H9 (cell line): ENCODE measurements at regions not wholly inside any gene's neighbourhood (a gene's known extent, or its start where the extent isn't known, plus 50 kb on each side); places are given as distances from the start of the nearest gene placed in this dataset.

ENCODE experiments used
- DNase-seq: peaks from one replicate; pipeline ENCODE4 v3.0.0-alpha.2; 2017
- H2AFZ ChIP-seq: one replicate; pipeline ENCODE4 v1.6.1; 2013; ENCODE audit warnings: mild to moderate bottlenecking, low read length, control low read depth, moderate library complexity
- H2AK5ac ChIP-seq: 2 replicates; pipeline ENCODE4 v1.6.1; 2013; ENCODE audit warnings: low read length, control low read depth, mixed read lengths; ENCODE audit not compliant: insufficient read length
- H2BK120ac ChIP-seq: one replicate; pipeline ENCODE4 v1.6.1; 2013; ENCODE audit warnings: low read depth, mild to moderate bottlenecking, low read length, control low read depth, inconsistent platforms; ENCODE audit not compliant: poor library complexity, severe bottlenecking
- H2BK12ac ChIP-seq: 2 replicates; pipeline ENCODE4 v1.6.1; 2013; ENCODE audit warnings: low read length, control low read depth, mixed read lengths, low read depth; ENCODE audit not compliant: insufficient read length
- H2BK15ac ChIP-seq: 2 replicates; pipeline ENCODE4 v1.6.1; 2013; ENCODE audit warnings: low read depth, low read length, control low read depth
- H2BK20ac ChIP-seq: one replicate; pipeline ENCODE4 v1.6.1; 2013; ENCODE audit warnings: low read depth, mild to moderate bottlenecking, low read length, control low read depth, inconsistent platforms; ENCODE audit not compliant: poor library complexity, severe bottlenecking
- H2BK5ac ChIP-seq: 2 replicates; pipeline ENCODE4 v1.6.1; 2013; ENCODE audit warnings: low read length, control low read depth, mixed read lengths; ENCODE audit not compliant: insufficient read length
- H3K14ac ChIP-seq: 2 replicates; pipeline ENCODE4 v1.6.1; 2013; ENCODE audit warnings: low read length, control low read depth; ENCODE audit not compliant: insufficient read depth
- H3K18ac ChIP-seq: 2 replicates; pipeline ENCODE4 v1.6.1; 2013; ENCODE audit warnings: low read depth, mild to moderate bottlenecking, mixed read lengths, low read length, control low read depth; ENCODE audit not compliant: insufficient read length
- H3K23ac ChIP-seq: 2 replicates; pipeline ENCODE4 v1.6.1; 2013; ENCODE audit warnings: low read length, control low read depth, mixed read lengths, low read depth; ENCODE audit not compliant: insufficient read length
- H3K23me2 ChIP-seq: 2 replicates; pipeline ENCODE4 v1.6.1; 2013; ENCODE audit warnings: low read depth, mild to moderate bottlenecking, mixed read lengths, low read length, control low read depth; ENCODE audit not compliant: insufficient read length, poor library complexity, severe bottlenecking
- H3K27ac ChIP-seq: 2 replicates; pipeline ENCODE4 v1.5.1; 2013; ENCODE audit warnings: low read length, control low read depth, mixed read lengths, low read depth; ENCODE audit not compliant: insufficient read length
- H3K27me3 ChIP-seq: 2 replicates; pipeline ENCODE4 v1.6.1; 2013; ENCODE audit warnings: low read length, control low read depth, inconsistent platforms; ENCODE audit not compliant: insufficient read depth
- H3K4ac ChIP-seq: 2 replicates; pipeline ENCODE4 v1.6.1; 2013; ENCODE audit warnings: low read depth, mild to moderate bottlenecking, control low read depth, inconsistent platforms, low read length, moderate library complexity
- H3K4me1 ChIP-seq: 2 replicates; pipeline ENCODE4 v1.6.1; 2013; ENCODE audit warnings: low read length, control low read depth, inconsistent platforms; ENCODE audit not compliant: insufficient read depth
- H3K4me2 ChIP-seq: 2 replicates; pipeline ENCODE4 v1.6.1; 2013; ENCODE audit warnings: low read length, control low read depth, mixed read lengths; ENCODE audit not compliant: insufficient read length, insufficient read depth
- H3K56ac ChIP-seq: 2 replicates; pipeline ENCODE4 v1.6.1; 2013; ENCODE audit warnings: low read depth, mild to moderate bottlenecking, mixed read lengths, low read length, control low read depth; ENCODE audit not compliant: insufficient read length
- H3K79me1 ChIP-seq: 2 replicates; pipeline ENCODE4 v1.6.1; 2013; ENCODE audit warnings: low read depth, mild to moderate bottlenecking, moderate library complexity, low read length, control low read depth, inconsistent platforms; ENCODE audit not compliant: insufficient read depth, poor library complexity, severe bottlenecking
- H3K79me2 ChIP-seq: 2 replicates; pipeline ENCODE4 v1.6.1; 2013; ENCODE audit warnings: low read length, control low read depth, inconsistent platforms; ENCODE audit not compliant: insufficient read depth
- H3K9ac ChIP-seq: 2 replicates; pipeline ENCODE4 v1.6.1; 2013; ENCODE audit warnings: low read length, control low read depth, mixed read lengths; ENCODE audit not compliant: insufficient read length; ENCODE audit errors: extremely low read depth
- H3K9me3 ChIP-seq: one replicate; pipeline ENCODE4 v1.6.1; 2013; ENCODE audit warnings: low read depth, low read length, inconsistent platforms; ENCODE audit not compliant: control insufficient read depth
- H3T11ph ChIP-seq: one replicate; pipeline ENCODE4 v1.6.1; 2013; ENCODE audit warnings: mild to moderate bottlenecking, low read length, control low read depth, inconsistent platforms
- H4K20me1 ChIP-seq: one replicate; pipeline ENCODE4 v1.6.1; 2013; ENCODE audit not compliant: control insufficient read depth, insufficient read length, insufficient read depth
- H4K5ac ChIP-seq: 2 replicates; pipeline ENCODE4 v1.6.1; 2013; ENCODE audit warnings: low read depth, mild to moderate bottlenecking, mixed read lengths, low read length, control low read depth; ENCODE audit not compliant: insufficient read length
- H4K8ac ChIP-seq: replicated peaks from 2 replicates; pipeline ENCODE4 v1.6.1; 2013; ENCODE audit warnings: low read length, control low read depth, mixed read lengths, low read depth; ENCODE audit not compliant: insufficient read length
- H4K91ac ChIP-seq: 2 replicates; pipeline ENCODE4 v1.6.1; 2013; ENCODE audit warnings: low read depth, mild to moderate bottlenecking, moderate library complexity, mixed read lengths, low read length, control low read depth; ENCODE audit not compliant: insufficient read length
- H3K27ac Mint-ChIP-seq, 3 experiments: 2 replicates in 2 of 3; 3 replicates in 1 of 3; pipeline ENCODE4 v1.8.0; 2020 to 2021; ENCODE audit warnings: mixed read lengths in 3 of 3, mild to moderate bottlenecking in 1 of 3, moderate library complexity in 1 of 3
- H3K27me3 Mint-ChIP-seq: 2 replicates; pipeline ENCODE4 v1.8.0; 2021; ENCODE audit warnings: low read depth, mild to moderate bottlenecking, moderate library complexity, mixed read lengths
- H3K36me3 Mint-ChIP-seq, 3 experiments: 2 replicates in 2 of 3; 3 replicates in 1 of 3; pipeline ENCODE4 v1.8.0; 2020 to 2021; ENCODE audit warnings: low read depth in 3 of 3, mixed read lengths in 3 of 3; ENCODE audit not compliant: insufficient read depth in 1 of 3
- H3K4me1 Mint-ChIP-seq, 2 experiments: 2 replicates each; pipeline ENCODE4 v1.8.0; 2020; ENCODE audit warnings: mixed read lengths in 2 of 2
- H3K4me3 Mint-ChIP-seq, 2 experiments: 2 replicates in 1 of 2; 3 replicates in 1 of 2; pipeline ENCODE4 v1.8.0; 2020 to 2021; ENCODE audit warnings: mild to moderate bottlenecking in 2 of 2, mixed read lengths in 2 of 2, moderate library complexity in 1 of 2
- H3K9me3 Mint-ChIP-seq, 2 experiments: 2 replicates in 1 of 2; 3 replicates in 1 of 2; pipeline ENCODE4 v1.8.0; 2020; ENCODE audit warnings: mild to moderate bottlenecking in 2 of 2, mixed read lengths in 2 of 2, moderate library complexity in 1 of 2
- CTCF ChIP-seq: fragments of 200-600 bp; sonication (generic); conservative IDR thresholded peaks from 3 replicates; pipeline ENCODE4 v1.8.0; 2021; ENCODE audit warnings: antibody characterized with exemption, mild to moderate bottlenecking
- WGBS: extraction: QIAGEN DNeasy Blood & Tissue Kit; methylation state at CpG from one replicate; pipeline ENCODE4 v1.1.7; 2013; ENCODE audit warnings: missing lambda C conversion rate, low lambda C conversion rate, mixed read lengths; ENCODE audit not compliant: insufficient read length; ENCODE audit errors: extremely low coverage; 5-methylcytosine and 5-hydroxymethylcytosine counted together

GRCh38 chr5:173481821-173482220, 134.6 kb downstream of the BOD1 start:
- no peak overlapping the region for H2BK15ac ChIP-seq
- Mint-ChIP-seq H3K9me3 (no peaks in the 10 kb centered on the region), H3K27ac (no peak overlapping the region), H3K36me3 (no peaks in the 10 kb centered on the region), H3K4me1 (peaks cover 0 to 5% of the 10 kb centered on the region in 2 experiments; a peak in 1 of 4 replicates), H3K4me3 (no peak overlapping the region), H3K27me3 (peaks cover 18% of the 10 kb centered on the region)
- no peak overlapping the region; the same call in 1 of the 2 replicates for H3K14ac ChIP-seq
- no peaks in the 10 kb centered on the region for H3K9me3 ChIP-seq
- no peaks in the 10 kb centered on the region for H3K4me1 ChIP-seq
- no peak overlapping the region for H3K4me2 ChIP-seq
- H4K20me1 ChIP-seq: no peaks in the 10 kb centered on the region
- no peak overlapping the region for H2BK12ac ChIP-seq
- H3K79me2 ChIP-seq: no peaks in the 10 kb centered on the region
- H3K23me2 ChIP-seq: no peaks in the 10 kb centered on the region
- no peak overlapping the region for H3K4ac ChIP-seq
- no peak overlapping the region for H2AK5ac ChIP-seq
- no peak overlapping the region for H2AFZ ChIP-seq
- H4K91ac ChIP-seq: no peak overlapping the region
- H3T11ph ChIP-seq: no peak overlapping the region
- H3K27ac ChIP-seq: no peak overlapping the region
- no peaks in the 10 kb centered on the region for H3K27me3 ChIP-seq
- no peak for TF ChIP-seq CTCF
- WGBS: no CpG with 5 or more reads among the region's 5 CpGs
- no peak overlapping the region for H4K8ac ChIP-seq
- no peak overlapping the region for H2BK20ac ChIP-seq
- H3K56ac ChIP-seq: no peak overlapping the region
- H3K9ac ChIP-seq: no peak overlapping the region
- H3K18ac ChIP-seq: no peak overlapping the region
- H4K5ac ChIP-seq: no peak overlapping the region
- H3K23ac ChIP-seq: no peak overlapping the region
- no peak overlapping the region for H2BK120ac ChIP-seq
- H2BK5ac ChIP-seq: no peak overlapping the region
- DNase-seq: no peak
- no peaks in the 10 kb centered on the region for H3K79me1 ChIP-seq
